HL-60 (cell line): ENCODE measurements at regions not wholly inside any gene's neighbourhood (a gene's known extent, or its start where the extent isn't known, plus 50 kb on each side); places are given as distances from the start of the nearest gene placed in this dataset.

Experiments used
- DNase-seq, 2 experiments: peaks; one replicate each; pipeline ENCODE4 v3.0.0-alpha.2; 2010 to 2020; ENCODE audit warnings: low read depth in 1 of 2, low spot score in 1 of 2
- H3K27ac ChIP-seq: fragments of 250-450 bp; sonication (Bioruptor Pico); replicated peaks from 2 replicates; pipeline ENCODE4 v1.5.1; 2020; ENCODE audit warnings: mild to moderate bottlenecking, moderate library complexity
- H3K27me3 ChIP-seq: fragments of 250-450 bp; sonication (Bioruptor Pico); 2 replicates; pipeline ENCODE4 v1.5.1; 2021; ENCODE audit warnings: mild to moderate bottlenecking, moderate library complexity; ENCODE audit not compliant: insufficient read depth, poor library complexity, severe bottlenecking
- H3K4me3 ChIP-seq: replicated peaks from 2 replicates; pipeline ENCODE4 v1.5.1; 2011; ENCODE audit warnings: mild to moderate bottlenecking, control low read depth, low read length; ENCODE audit not compliant: insufficient read depth
- GABPA ChIP-seq: IDR thresholded peaks from 2 replicates; pipeline ENCODE4 v1.6.1; 2012; ENCODE audit warnings: low read depth
- POLR2AphosphoS5 ChIP-seq: IDR thresholded peaks from 2 replicates; pipeline ENCODE4 v1.6.1; 2012; ENCODE audit warnings: low read depth
- SPI1 ChIP-seq: IDR thresholded peaks from 2 replicates; pipeline ENCODE4 v1.6.1; 2012; ENCODE audit warnings: low read depth, mild to moderate bottlenecking, borderline replicate concordance
- TF ChIP-seq, protein P1 (sequence below): IDR thresholded peaks from one replicate; pipeline ENCODE4 v1.5.1; 2011; ENCODE audit warnings: low read length, control low read depth, inconsistent platforms; ENCODE audit not compliant: insufficient read depth
- TF ChIP-seq, protein P2 (sequence below): IDR thresholded peaks from 2 replicates; pipeline ENCODE4 v1.6.1; 2012; ENCODE audit warnings: low read depth; ENCODE audit not compliant: insufficient replicate concordance

DNA sequence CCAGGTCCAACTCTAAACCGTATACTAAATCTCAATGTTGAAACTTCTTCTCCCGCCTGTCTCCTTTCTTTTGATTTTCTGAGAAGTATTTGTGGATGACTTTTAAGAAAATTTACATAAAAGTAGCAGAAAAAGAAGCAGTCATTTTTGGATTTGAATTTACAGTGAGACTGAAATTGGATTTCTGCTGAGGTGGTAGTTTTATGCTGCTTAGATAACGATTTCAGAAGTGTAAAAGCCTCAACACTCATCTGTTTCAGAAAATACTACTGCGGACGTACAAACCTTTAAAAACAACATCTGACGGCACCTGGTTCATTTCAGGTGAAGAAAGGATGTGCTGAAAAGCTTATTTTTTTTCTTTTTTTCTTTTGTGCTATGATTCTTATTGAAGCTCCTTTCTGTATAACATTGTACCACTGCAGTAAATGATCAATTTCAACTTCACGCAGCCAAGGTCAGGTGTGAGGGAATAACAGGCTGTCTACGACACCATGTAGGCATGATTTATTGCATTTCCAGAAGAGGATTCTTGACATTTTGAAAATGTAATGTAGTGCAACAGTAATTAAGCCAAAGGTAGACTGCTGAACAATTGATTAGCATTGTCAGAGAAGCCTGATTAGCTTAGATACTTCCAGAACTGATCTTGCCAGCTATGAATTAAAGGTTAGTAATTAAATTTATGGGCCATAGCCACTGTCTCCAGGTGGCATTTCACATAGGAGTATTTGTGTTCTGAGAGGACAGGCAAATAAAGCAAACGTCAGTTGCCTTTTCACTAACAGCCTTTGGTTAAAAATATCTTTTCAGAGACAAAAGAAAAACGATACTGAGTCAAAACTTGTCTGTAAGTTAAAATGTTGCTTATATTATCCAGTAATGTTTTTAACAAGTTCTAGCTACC lies 134.6 kb upstream of the KBTBD8 start:
- TF ChIP-seq, protein P1, sequence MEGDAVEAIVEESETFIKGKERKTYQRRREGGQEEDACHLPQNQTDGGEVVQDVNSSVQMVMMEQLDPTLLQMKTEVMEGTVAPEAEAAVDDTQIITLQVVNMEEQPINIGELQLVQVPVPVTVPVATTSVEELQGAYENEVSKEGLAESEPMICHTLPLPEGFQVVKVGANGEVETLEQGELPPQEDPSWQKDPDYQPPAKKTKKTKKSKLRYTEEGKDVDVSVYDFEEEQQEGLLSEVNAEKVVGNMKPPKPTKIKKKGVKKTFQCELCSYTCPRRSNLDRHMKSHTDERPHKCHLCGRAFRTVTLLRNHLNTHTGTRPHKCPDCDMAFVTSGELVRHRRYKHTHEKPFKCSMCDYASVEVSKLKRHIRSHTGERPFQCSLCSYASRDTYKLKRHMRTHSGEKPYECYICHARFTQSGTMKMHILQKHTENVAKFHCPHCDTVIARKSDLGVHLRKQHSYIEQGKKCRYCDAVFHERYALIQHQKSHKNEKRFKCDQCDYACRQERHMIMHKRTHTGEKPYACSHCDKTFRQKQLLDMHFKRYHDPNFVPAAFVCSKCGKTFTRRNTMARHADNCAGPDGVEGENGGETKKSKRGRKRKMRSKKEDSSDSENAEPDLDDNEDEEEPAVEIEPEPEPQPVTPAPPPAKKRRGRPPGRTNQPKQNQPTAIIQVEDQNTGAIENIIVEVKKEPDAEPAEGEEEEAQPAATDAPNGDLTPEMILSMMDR = no peak
- TF ChIP-seq SPI1 (no peak), POLR2AphosphoS5 (no peak), GABPA (no peak)
- TF ChIP-seq, protein P2, sequence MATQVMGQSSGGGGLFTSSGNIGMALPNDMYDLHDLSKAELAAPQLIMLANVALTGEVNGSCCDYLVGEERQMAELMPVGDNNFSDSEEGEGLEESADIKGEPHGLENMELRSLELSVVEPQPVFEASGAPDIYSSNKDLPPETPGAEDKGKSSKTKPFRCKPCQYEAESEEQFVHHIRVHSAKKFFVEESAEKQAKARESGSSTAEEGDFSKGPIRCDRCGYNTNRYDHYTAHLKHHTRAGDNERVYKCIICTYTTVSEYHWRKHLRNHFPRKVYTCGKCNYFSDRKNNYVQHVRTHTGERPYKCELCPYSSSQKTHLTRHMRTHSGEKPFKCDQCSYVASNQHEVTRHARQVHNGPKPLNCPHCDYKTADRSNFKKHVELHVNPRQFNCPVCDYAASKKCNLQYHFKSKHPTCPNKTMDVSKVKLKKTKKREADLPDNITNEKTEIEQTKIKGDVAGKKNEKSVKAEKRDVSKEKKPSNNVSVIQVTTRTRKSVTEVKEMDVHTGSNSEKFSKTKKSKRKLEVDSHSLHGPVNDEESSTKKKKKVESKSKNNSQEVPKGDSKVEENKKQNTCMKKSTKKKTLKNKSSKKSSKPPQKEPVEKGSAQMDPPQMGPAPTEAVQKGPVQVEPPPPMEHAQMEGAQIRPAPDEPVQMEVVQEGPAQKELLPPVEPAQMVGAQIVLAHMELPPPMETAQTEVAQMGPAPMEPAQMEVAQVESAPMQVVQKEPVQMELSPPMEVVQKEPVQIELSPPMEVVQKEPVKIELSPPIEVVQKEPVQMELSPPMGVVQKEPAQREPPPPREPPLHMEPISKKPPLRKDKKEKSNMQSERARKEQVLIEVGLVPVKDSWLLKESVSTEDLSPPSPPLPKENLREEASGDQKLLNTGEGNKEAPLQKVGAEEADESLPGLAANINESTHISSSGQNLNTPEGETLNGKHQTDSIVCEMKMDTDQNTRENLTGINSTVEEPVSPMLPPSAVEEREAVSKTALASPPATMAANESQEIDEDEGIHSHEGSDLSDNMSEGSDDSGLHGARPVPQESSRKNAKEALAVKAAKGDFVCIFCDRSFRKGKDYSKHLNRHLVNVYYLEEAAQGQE = no peak
- Histone ChIP-seq H3K27me3 (no peaks in the 10 kb centered on the region), H3K27ac (no peak overlapping the region), H3K4me3 (no peak overlapping the region)
- DNase-seq = no peak

DNA sequence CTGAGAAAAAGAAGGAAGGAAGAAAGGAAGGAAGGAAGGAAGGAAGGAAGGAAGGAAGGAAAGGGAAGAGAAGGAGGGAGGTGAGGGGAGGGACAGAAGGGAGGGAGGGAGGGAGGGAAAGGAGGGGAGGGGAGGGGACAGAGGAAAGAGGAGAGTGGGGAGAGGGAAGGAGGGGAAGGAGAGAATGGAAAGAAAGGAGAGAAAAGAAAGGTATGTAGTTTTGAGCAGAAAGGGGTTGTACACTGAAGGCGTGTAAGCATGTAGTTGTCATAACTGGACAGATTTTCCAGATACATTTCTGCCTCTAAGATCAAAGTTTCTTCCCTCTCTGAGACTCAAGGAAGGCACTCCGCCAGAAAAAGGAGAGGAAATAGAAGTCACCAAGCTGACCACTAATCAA lies 113.4 kb upstream of the KBTBD8 start:
- TF ChIP-seq SPI1 = no peak
- TF ChIP-seq POLR2AphosphoS5 = no peak
- TF ChIP-seq GABPA = no peak
- TF ChIP-seq, protein P1 = no peak
- TF ChIP-seq, protein P2 = no peak
- H3K27ac ChIP-seq = no peak overlapping the region
- H3K27me3 ChIP-seq = no peaks in the 10 kb centered on the region
- no peak for DNase-seq
- no peak overlapping the region for H3K4me3 ChIP-seq

DNA sequence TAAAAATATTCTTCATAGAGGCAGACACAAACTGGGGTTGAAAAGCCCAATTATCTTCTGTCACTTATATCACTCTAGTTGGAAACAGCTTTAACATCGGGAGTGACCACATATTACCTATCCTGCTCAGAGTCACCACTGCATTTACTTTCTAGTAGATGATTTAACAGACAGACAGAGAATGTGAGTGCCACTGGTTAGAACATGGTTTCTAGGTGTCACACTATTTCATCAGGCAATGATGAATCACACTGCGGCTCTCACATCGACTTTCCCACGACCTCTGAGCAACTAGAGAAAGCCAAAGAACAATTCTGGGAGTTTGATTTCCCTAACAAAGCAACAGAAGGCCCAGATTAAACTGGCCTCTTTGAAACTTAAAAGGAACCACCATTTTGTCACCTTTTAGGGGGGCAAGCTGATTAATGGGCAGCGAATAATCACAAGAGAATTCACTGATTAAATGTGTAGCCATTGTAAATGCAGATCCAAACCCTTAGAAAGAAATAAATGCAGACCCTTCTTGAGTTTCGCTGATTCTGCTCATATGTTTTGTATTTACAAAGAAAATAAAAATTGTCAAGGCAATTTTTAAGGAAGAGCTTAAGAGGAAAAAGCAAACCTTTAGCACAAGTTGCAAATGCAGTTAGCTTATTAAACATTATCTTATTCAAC lies 112.6 kb upstream of the KBTBD8 start:
- Histone ChIP-seq H3K27me3 (no peaks in the 10 kb centered on the region), H3K27ac (no peak overlapping the region), H3K4me3 (no peak overlapping the region)
- TF ChIP-seq, protein P2 = no peak
- no peak for TF ChIP-seq POLR2AphosphoS5
- TF ChIP-seq, protein P1 = no peak
- TF ChIP-seq GABPA = no peak
- TF ChIP-seq SPI1 = no peak
- no peak for DNase-seq
